K562 (cell line): ENCODE measurements at regions not wholly inside any gene's neighbourhood (a gene's known extent, or its start where the extent isn't known, plus 50 kb on each side); places are given as distances from the start of the nearest gene placed in this dataset.

Source experiments
- ARHGAP35 ChIP-seq: fragments of 450-650 bp; IDR thresholded peaks from 2 replicates; pipeline ENCODE4 v1.6.1; 2018; ENCODE audit not compliant: partially characterized antibody
- ESRRB ChIP-seq: fragments of 250-450 bp; sonication (Bioruptor Pico); IDR thresholded peaks from 2 replicates; pipeline ENCODE4 v1.5.0; 2020; ENCODE audit warnings: mild to moderate bottlenecking, moderate library complexity, borderline replicate concordance
- ETV1 ChIP-seq: fragments of 450-650 bp; conservative IDR thresholded peaks from 2 replicates; pipeline ENCODE4 v1.6.1; 2016; ENCODE audit warnings: missing genetic modification characterization, control low read depth, low read depth, missing compliant biosample characterization
- MAZ ChIP-seq, 2 experiments: fragments of 450-650 bp in 1 of 2; sonication (generic) in 1 of 2; formaldehyde crosslinking; IDR thresholded peaks in 1 of 2; conservative IDR thresholded peaks in 1 of 2; 2 replicates each; pipeline versions ENCODE4 v1.4.0 to v1.5.0; 2020; ENCODE audit warnings: mild to moderate bottlenecking in 1 of 2, missing genetic modification reagents in 1 of 2
- YBX1 ChIP-seq: fragments of 450-650 bp; IDR thresholded peaks from 2 replicates; pipeline ENCODE4 v1.7.1; 2016; ENCODE audit warnings: mild to moderate bottlenecking
- ZBTB11 ChIP-seq, 3 experiments: fragments of 200-800 bp in 1 of 3; fragments of 250-450 bp in 1 of 3; fragments of 450-650 bp in 1 of 3; sonication (Bioruptor Pico) in 1 of 3; sonication (Bioruptor generic) in 1 of 3; formaldehyde crosslinking in 1 of 3; IDR thresholded peaks; 2 replicates each; pipeline versions ENCODE4 v1.6.1 to v1.8.0; 2016 to 2022; ENCODE audit warnings: mild to moderate bottlenecking in 2 of 3, missing genetic modification characterization in 2 of 3, missing compliant biosample characterization in 1 of 3, moderate library complexity in 1 of 3
- ZBTB8A ChIP-seq: fragments of 450-650 bp; IDR thresholded peaks from 2 replicates; pipeline ENCODE4 v1.6.1; 2018; ENCODE audit warnings: mild to moderate bottlenecking, moderate library complexity; ENCODE audit not compliant: partially characterized antibody
- ZBTB9 ChIP-seq: fragments of 450-650 bp; formaldehyde crosslinking; IDR thresholded peaks from 2 replicates; pipeline ENCODE4 v1.4.0; 2020; ENCODE audit warnings: mild to moderate bottlenecking, moderate library complexity
- ZNF253 ChIP-seq: fragments of 250-450 bp; sonication (Bioruptor Pico); conservative IDR thresholded peaks from 2 replicates; pipeline ENCODE4 v1.6.1; 2021; ENCODE audit warnings: mild to moderate bottlenecking
- ZNF740 ChIP-seq, 3 experiments: fragments of 200-800 bp in 1 of 3; sonication (Bioruptor generic) in 1 of 3; sonication (generic) in 1 of 3; formaldehyde crosslinking in 1 of 3; IDR thresholded peaks; 2 replicates each; pipeline versions ENCODE4 v1.6.1 to v1.8.0; 2016 to 2022; ENCODE audit warnings: mild to moderate bottlenecking in 2 of 3, missing compliant biosample characterization in 2 of 3, missing genetic modification characterization in 2 of 3, missing genetic modification reagents in 1 of 3
- TF ChIP-seq, protein P1 (sequence below): sonication (generic); formaldehyde crosslinking; IDR thresholded peaks from 2 replicates; pipeline ENCODE4 v1.8.0; 2022; ENCODE audit warnings: mild to moderate bottlenecking, missing genetic modification reagents
- TF ChIP-seq, protein P2 (sequence below): sonication (generic); formaldehyde crosslinking; IDR thresholded peaks from 2 replicates; pipeline ENCODE4 v1.8.1; 2023; ENCODE audit warnings: mild to moderate bottlenecking, missing genetic modification reagents
- TF ChIP-seq, protein P3 (sequence below), 2 experiments: fragments of 450-650 bp in 1 of 2; sonication (generic) in 1 of 2; formaldehyde crosslinking; conservative IDR thresholded peaks; 2 replicates each; pipeline versions ENCODE4 v1.4.0 to v1.8.1; 2020 to 2022; ENCODE audit warnings: mild to moderate bottlenecking in 1 of 2, missing genetic modification reagents in 1 of 2

DNA sequence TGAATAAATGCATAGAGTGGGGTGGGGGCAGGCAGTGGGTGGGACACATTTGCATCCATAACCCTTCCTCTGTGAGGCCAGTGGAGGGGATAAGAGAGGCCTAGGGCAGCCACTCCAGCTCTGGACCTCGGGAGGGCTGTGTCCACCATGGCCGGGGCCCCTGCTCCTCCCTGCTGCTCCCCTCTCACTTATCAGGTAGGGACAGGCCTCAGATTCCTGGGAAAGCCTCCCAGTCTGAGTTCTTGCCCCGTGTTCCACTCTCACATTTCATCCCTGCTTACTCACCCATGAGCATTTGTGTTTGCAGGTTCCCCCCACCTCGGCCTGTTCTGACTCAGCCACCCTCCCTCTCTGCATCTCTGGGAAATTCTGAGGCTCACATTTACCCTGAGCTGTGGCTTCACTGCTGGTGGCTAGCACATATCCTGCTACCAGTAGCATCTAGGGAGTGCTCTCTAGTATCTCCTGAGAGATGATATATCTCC lies 128.7 kb upstream of the TOP3B start (continued):
- TF ChIP-seq ZBTB9 (CRISPR knock-in tag): peak; percentile 16; the same call in 1 of the 2 replicates
- 0 out of 2 replicates have a peak, but pooled peaks have one; percentile 4 for TF ChIP-seq ETV1 (tag)
- TF ChIP-seq, protein P1, sequence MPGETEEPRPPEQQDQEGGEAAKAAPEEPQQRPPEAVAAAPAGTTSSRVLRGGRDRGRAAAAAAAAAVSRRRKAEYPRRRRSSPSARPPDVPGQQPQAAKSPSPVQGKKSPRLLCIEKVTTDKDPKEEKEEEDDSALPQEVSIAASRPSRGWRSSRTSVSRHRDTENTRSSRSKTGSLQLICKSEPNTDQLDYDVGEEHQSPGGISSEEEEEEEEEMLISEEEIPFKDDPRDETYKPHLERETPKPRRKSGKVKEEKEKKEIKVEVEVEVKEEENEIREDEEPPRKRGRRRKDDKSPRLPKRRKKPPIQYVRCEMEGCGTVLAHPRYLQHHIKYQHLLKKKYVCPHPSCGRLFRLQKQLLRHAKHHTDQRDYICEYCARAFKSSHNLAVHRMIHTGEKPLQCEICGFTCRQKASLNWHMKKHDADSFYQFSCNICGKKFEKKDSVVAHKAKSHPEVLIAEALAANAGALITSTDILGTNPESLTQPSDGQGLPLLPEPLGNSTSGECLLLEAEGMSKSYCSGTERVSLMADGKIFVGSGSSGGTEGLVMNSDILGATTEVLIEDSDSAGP (CRISPR knock-in tag): 0 out of 2 replicates have a peak, but pooled peaks have one; percentile 33
- TF ChIP-seq ZNF740 (CRISPR knock-in tag; IDR thresholded peaks at IDR 0.05): peak; percentile 82
- TF ChIP-seq ZNF740 (tag; IDR thresholded peaks at IDR 0.05): 0 out of 4 replicates have a peak, but pooled peaks of 1 of the 2 experiments have one; percentile 59
- no peak for TF ChIP-seq ZBTB8A
- peak in 1 of 3 experiments; percentile 20; a peak in 1 of 6 replicates for TF ChIP-seq ZBTB11 (CRISPR knock-in tag; IDR thresholded peaks at IDR 0.05)
- TF ChIP-seq ARHGAP35: no peak
- TF ChIP-seq ZNF253: no peak
- no peak for TF ChIP-seq ESRRB (CRISPR knock-in tag)
- TF ChIP-seq, protein P2, sequence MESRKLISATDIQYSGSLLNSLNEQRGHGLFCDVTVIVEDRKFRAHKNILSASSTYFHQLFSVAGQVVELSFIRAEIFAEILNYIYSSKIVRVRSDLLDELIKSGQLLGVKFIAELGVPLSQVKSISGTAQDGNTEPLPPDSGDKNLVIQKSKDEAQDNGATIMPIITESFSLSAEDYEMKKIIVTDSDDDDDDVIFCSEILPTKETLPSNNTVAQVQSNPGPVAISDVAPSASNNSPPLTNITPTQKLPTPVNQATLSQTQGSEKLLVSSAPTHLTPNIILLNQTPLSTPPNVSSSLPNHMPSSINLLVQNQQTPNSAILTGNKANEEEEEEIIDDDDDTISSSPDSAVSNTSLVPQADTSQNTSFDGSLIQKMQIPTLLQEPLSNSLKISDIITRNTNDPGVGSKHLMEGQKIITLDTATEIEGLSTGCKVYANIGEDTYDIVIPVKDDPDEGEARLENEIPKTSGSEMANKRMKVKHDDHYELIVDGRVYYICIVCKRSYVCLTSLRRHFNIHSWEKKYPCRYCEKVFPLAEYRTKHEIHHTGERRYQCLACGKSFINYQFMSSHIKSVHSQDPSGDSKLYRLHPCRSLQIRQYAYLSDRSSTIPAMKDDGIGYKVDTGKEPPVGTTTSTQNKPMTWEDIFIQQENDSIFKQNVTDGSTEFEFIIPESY (CRISPR knock-in tag): 0 out of 2 replicates have a peak, but pooled peaks have one; percentile 45
- peak in 1 of 2 experiments; percentile 98; a peak in 2 of 4 replicates for TF ChIP-seq MAZ (CRISPR knock-in tag; conservative IDR thresholded peaks at IDR 0.05 in 1 of 2, IDR thresholded peaks at IDR 0.05 in 1 of 2)
- TF ChIP-seq YBX1: no peak
- TF ChIP-seq, protein P3, sequence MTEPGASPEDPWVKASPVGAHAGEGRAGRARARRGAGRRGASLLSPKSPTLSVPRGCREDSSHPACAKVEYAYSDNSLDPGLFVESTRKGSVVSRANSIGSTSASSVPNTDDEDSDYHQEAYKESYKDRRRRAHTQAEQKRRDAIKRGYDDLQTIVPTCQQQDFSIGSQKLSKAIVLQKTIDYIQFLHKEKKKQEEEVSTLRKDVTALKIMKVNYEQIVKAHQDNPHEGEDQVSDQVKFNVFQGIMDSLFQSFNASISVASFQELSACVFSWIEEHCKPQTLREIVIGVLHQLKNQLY (CRISPR knock-in tag; conservative IDR thresholded peaks at IDR 0.05): peak in 1 of 2 experiments; percentile 85; a peak in 1 of 4 replicates
